Kidney (tissue), 13 donors: ENCODE measurements at regions not wholly inside any gene's neighbourhood (a gene's known extent, or its start where the extent isn't known, plus 50 kb on each side); places are given as distances from the start of the nearest gene placed in this dataset.

Source experiments
- DNase-seq, 5 donors: peaks; one replicate each; pipeline ENCODE4 v3.0.0-alpha.2; 2013 to 2020
- FAIRE-seq: peaks from 2 replicates; lab custom pipeline; 2012; peaks lifted over from hg19 to GRCh38; lab: Jason Lieb, UNC
- H3K27ac ChIP-seq, 2 donors: one replicate each; pipeline ENCODE4 v1.7.0; 2013; ENCODE audit warnings: low read depth in 2 of 2, low read length in 2 of 2, inconsistent platforms in 1 of 2
- H3K27me3 ChIP-seq: one replicate; pipeline ENCODE4 v1.7.1; 2013; ENCODE audit warnings: low read length, inconsistent platforms; ENCODE audit not compliant: control insufficient read depth, insufficient read depth
- H3K36me3 ChIP-seq, 3 donors: one replicate each; pipeline versions ENCODE4 v1.7.0 to v1.7.1; 2013; ENCODE audit warnings: low read length in 3 of 3, control low read depth in 1 of 3, inconsistent platforms in 1 of 3; ENCODE audit not compliant: insufficient read depth in 3 of 3, control insufficient read depth in 2 of 3
- H3K4me1 ChIP-seq, 3 donors: one replicate each; pipeline versions ENCODE4 v1.7.0 to v1.7.1; 2013; ENCODE audit warnings: low read length in 3 of 3, inconsistent platforms in 1 of 3, low read depth in 1 of 3; ENCODE audit not compliant: control insufficient read depth in 2 of 3, insufficient read depth in 2 of 3
- H3K4me3 ChIP-seq, 3 donors: one replicate each; pipeline versions ENCODE4 v1.7.0 to v1.8.1; 2013; ENCODE audit warnings: low read length in 3 of 3, control low read depth in 1 of 3, inconsistent platforms in 1 of 3
- H3K9ac ChIP-seq, 3 donors: one replicate each; pipeline versions ENCODE4 v1.7.0 to v1.7.1; 2013; ENCODE audit warnings: low read length in 3 of 3, control low read depth in 1 of 3, inconsistent platforms in 1 of 3
- H3K9me3 ChIP-seq, 3 donors: one replicate each; pipeline versions ENCODE4 v1.7.0 to v1.7.1; 2013; ENCODE audit warnings: low read length in 3 of 3, control low read depth in 1 of 3, inconsistent platforms in 1 of 3; ENCODE audit not compliant: control insufficient read depth in 2 of 3, insufficient read depth in 1 of 3
- CTCF ChIP-seq: IDR thresholded peaks from 3 replicates; pipeline ENCODE4 v1.5.1; 2012; ENCODE audit warnings: mild to moderate bottlenecking, moderate library complexity, borderline replicate concordance; ENCODE audit not compliant: insufficient read depth; ENCODE audit errors: extremely low read depth
- intact Hi-C: fragments of 100-400 bp; cut with DNase I; formaldehyde crosslinking; loops from one replicate; pipeline ENCODE4 v1.11.1; 2022
- donor health status: control.
- donor health status: control.
- donor health status: control.
- donor health status: control.
- donor health status: control.
- donor health status: DM: yes; HTN: yes; CAD: no.
- donor health status: Normal renal cell carcinoma (clear cell type).

DNA sequence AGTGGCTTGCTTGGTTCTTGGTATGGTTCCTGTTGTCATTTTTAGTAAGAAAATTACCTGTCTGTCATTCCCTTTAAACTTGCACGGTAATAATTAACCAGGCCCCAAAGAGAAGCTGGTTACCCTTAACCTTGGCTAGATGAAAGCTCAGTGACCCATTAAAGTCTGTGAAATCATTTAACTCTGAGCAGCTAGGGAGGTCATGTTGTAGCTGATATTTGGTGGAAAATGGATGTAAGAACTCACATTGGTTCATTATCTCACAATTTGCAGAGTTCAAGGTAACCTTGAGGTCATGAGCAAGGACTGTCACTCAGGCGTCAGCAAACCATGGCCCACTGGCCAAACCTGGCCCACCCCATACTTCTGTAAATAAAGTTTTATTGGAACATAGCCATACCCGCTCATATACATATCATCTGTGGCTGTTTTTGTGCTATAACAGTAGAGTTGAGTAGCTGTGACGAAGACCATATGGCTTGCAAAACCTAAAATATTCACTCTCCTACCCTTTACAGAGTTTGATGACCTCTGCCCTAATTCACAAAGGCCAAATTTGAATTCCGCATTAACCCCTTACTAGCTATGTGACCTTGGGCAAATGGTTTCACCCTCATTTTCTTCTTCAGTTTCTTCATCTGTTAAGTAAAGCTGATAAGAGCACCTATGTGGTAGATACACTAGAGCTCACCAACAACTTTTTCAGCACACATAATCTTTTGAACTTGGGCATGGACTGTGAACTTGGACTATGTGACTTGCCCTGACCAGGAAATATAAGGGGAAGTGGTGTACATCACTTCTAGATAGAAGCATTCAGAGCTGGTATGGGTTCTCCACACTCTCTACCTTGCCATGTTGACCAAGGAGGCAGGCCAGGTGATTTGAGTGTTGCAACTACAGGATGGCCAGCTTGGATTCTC lies 61.5 kb upstream of the CPEB4 start:
- H3K9ac ChIP-seq = peak overlapping the region in 1 of 3 donors; percentile 26
- H3K4me3 ChIP-seq = peak overlapping the region in 1 of 3 donors; percentile 13
- no peaks in the 10 kb centered on the region for H3K36me3 ChIP-seq
- H3K9me3 ChIP-seq = no peaks in the 10 kb centered on the region
- no peaks in the 10 kb centered on the region for H3K27me3 ChIP-seq
- TF ChIP-seq CTCF = no peak
- peaks cover 13 to 72% (median 46%) of the 10 kb centered on the region in 3 donors for H3K4me1 ChIP-seq
- FAIRE-seq (no peak), DNase-seq (peak in 2 of 5 donors; percentile 67 to 73)
- intact Hi-C loops = no loop called here
- H3K27ac ChIP-seq = peak overlapping the region; percentile 97 to 98

DNA sequence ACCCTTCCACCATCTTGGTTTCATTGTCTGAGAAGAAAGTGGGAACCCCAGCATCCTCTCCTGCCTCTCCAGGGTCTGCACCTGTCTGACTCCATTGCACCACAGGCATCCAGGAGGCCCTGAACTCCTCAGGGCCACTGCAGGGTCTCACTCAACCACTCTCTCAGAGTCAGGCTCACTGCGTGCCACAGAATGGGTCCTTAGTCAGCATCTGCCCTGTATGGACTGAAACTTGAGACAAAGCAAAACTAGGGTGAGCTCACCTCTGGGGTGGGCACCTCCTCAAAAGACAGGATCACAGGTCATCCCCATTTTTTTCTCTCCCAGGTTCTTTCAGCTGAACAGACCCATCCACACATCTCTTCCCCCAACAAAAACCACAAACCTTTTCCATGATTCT lies 59.2 kb upstream of the CPEB4 start:
- intact Hi-C loops = no loop called here
- peak overlapping the region; percentile 81 to 88 for H3K27ac ChIP-seq
- no peaks in the 10 kb centered on the region for H3K27me3 ChIP-seq
- DNase-seq (no peak), FAIRE-seq (no peak)
- H3K36me3 ChIP-seq = no peaks in the 10 kb centered on the region
- TF ChIP-seq CTCF = no peak
- H3K9me3 ChIP-seq = no peaks in the 10 kb centered on the region
- H3K4me3 ChIP-seq = no peak overlapping the region
- H3K9ac ChIP-seq = peak overlapping the region in 1 of 3 donors; percentile 47
- H3K4me1 ChIP-seq = peaks cover 16 to 70% (median 47%) of the 10 kb centered on the region in 3 donors

- intact Hi-C loops = no loop called here
- no peak for TF ChIP-seq CTCF
- H3K27ac ChIP-seq = peak overlapping the region; percentile 81 to 88
- H3K36me3 ChIP-seq = no peaks in the 10 kb centered on the region
- DNase-seq (peak; percentile 65 to 87 (median 76)), FAIRE-seq (no peak)
- H3K9me3 ChIP-seq = no peaks in the 10 kb centered on the region
- peak overlapping the region in 1 of 3 donors; percentile 47 for H3K9ac ChIP-seq
- H3K4me3 ChIP-seq = no peak overlapping the region
- H3K4me1 ChIP-seq = peaks cover 13 to 65% (median 44%) of the 10 kb centered on the region in 3 donors
- no peaks in the 10 kb centered on the region for H3K27me3 ChIP-seq
These were observed 58.3 kb upstream of the CPEB4 start for GRCh38 chr5:173829826-173830225.
